Astrocyte of the cerebellum (primary cell): ENCODE measurements at regions not wholly inside any gene's neighbourhood (a gene's known extent, or its start where the extent isn't known, plus 50 kb on each side); places are given as distances from the start of the nearest gene placed in this dataset.

ENCODE experiments used
- DNase-seq: peaks from one replicate; pipeline ENCODE4 v3.0.0-alpha.2; 2011; ENCODE audit warnings: low read depth
- H3K4me3 ChIP-seq: 2 replicates; pipeline ENCODE4 v1.5.1; 2011; ENCODE audit warnings: mild to moderate bottlenecking, low read depth, low read length, moderate library complexity
- in situ Hi-C: cut with HindIII; loops from 2 replicates; pipeline ENCODE4 v1.10.0; 2017; ENCODE audit warnings: low sequenced_read_pairs
- TF ChIP-seq, protein P1 (sequence below): IDR thresholded peaks from 2 replicates; pipeline ENCODE4 v1.5.1; 2012; ENCODE audit warnings: low read length, low read depth, moderate library complexity, mild to moderate bottlenecking; ENCODE audit errors: missing control alignments

DNA sequence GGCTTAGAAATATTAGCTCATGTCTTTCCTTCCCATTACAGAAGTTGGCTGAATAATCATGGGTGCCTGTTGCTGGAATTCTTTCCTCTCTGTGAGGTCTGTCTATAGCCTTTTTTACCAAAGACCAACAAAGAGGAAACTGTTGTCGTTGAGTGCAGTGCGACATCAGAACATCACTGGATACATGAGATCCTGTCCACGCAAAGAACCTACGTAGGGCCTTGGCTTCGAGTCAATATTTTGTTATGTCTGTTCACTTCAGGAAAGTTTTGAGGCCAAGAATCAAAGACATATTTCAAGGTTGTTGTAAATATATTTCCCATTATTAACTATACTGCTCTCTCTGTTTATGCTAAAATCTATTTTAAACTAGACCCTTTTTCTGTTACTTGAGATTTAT is 101.5 kb upstream of the IL12A start:
- H3K4me3 ChIP-seq, result no peak overlapping the region
- in situ Hi-C loops, result no loop called here
- TF ChIP-seq, protein P1, sequence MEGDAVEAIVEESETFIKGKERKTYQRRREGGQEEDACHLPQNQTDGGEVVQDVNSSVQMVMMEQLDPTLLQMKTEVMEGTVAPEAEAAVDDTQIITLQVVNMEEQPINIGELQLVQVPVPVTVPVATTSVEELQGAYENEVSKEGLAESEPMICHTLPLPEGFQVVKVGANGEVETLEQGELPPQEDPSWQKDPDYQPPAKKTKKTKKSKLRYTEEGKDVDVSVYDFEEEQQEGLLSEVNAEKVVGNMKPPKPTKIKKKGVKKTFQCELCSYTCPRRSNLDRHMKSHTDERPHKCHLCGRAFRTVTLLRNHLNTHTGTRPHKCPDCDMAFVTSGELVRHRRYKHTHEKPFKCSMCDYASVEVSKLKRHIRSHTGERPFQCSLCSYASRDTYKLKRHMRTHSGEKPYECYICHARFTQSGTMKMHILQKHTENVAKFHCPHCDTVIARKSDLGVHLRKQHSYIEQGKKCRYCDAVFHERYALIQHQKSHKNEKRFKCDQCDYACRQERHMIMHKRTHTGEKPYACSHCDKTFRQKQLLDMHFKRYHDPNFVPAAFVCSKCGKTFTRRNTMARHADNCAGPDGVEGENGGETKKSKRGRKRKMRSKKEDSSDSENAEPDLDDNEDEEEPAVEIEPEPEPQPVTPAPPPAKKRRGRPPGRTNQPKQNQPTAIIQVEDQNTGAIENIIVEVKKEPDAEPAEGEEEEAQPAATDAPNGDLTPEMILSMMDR, result no peak
- no peak for DNase-seq

DNA sequence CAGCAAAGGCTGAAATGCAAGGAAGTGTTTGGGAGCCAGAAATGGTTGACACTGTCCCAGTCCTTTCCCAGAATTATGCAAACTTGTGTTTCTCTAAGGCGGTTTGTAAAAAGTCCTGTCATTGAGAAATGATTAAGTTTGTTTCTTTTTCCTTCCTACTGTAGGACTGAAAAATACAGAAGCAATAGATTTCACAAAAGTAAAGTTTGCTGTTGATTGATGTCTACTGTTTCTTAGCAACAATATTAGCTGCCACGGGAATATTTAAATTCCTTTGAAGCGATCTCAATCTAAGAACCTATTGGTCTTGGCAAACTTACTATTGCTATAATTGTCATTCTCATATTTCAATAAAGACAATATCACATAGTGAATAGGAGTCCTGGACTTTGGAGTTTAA is 100.7 kb upstream of the IL12A start:
- H3K4me3 ChIP-seq, result no peak overlapping the region
- in situ Hi-C loops, result no loop called here
- TF ChIP-seq, protein P1, result no peak
- no peak for DNase-seq

DNA sequence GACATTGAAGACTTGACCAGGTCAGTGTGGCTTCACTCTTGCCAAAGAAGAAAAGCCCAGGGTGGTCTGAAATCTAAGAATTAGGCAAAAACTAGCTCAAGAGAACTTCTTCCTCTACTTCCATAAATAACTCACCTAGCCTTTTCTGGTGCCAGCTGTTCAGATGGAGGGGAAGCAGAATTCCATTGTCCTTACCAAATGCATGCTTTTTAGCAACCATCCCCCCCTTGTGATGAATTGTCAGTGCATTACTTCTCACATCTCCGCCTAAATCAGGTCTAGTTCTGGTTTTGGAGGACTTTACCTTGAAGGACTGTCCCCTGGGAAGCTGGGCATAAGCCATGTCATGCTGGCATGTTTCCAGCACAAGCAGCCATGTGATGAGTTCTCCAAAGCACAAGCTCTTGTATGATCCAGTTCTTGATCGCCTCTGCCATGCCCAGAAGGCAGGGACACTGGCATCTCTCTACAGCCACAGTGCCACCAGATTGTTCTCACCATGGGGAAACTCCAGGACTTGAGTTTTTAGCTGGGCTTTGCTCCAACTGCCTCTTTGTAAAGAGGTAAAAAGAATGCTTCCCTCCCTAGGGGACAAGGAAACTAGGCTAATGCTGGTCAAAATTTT is 96.4 kb upstream of the IL12A start:
- no peak for DNase-seq
- TF ChIP-seq, protein P1, result no peak
- in situ Hi-C loops, result loop anchor here (5.0 kb wide), 1 partner anchor 100 kb away; no protein-coding TSS in a partner anchor
- H3K4me3 ChIP-seq, result no peak overlapping the region

DNA sequence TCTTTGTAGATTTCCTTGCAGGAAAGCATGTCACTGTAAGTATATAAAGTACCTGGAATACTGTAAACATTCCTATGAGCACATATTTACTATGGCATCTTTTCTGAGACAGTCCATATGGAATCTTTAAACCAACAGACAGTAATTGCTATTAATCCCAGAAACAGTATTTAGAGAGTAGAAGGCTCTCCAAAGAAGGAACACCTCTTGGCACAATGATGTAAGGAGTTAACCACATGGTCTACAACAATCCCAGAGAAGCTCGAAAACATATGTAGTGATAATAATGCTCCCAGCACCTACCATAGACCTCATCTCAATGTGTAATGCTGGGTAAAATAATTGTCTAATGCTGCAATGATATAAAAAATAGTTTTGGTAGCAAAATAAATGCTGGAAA is 95.8 kb upstream of the IL12A start:
- in situ Hi-C loops, result loop anchor here (5.0 kb wide), 1 partner anchor 100 kb away; no protein-coding TSS in a partner anchor
- DNase-seq, result no peak
- no peak overlapping the region for H3K4me3 ChIP-seq
- TF ChIP-seq, protein P1, result no peak

DNA sequence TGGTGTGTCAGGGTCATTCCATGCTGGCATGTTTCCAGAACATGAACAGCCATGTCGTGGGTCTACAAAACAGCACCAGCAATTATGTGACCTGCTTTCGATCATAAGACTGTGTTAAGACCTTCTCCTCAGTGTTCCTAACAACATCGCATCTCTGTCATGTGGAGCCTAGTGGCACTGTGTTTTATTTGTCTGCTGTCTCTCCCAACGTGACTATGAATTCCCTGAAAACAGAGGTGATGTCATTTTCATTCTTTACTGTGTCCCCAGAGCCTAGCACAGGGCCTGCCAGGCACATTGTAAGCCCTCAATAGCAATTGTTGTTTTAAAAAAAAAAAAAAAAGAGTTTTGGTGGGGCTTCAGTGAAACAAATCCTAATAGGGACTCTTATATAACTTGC is 94.2 kb upstream of the IL12A start:
- TF ChIP-seq, protein P1, result no peak
- in situ Hi-C loops, result loop anchor here (5.0 kb wide), 1 partner anchor 98 kb away; no protein-coding TSS in a partner anchor

DNA sequence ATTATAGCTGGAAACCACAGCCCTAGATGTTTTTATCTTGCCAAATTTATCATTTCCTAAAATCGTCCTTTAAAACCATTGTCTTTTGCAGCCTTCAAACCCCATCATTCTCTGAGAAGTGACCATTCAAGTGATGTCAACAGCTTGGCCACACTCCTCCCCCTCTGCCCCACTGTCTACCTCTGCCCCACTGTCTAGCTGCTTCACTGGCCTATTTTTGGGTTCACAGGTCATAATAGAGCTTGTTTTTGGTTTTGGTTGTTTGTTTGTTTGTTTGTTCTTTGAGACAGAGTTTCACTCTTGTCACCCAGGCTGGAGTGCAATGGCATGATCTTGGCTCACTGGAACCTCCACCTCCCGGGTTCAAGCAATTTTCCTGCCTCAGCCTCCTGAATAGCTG is 93.2 kb upstream of the IL12A start:
- in situ Hi-C loops, result no loop called here
- DNase-seq, result no peak

More for the DNA sequence above, 94.2 kb upstream of the IL12A start:
- no peak for DNase-seq
- no peak overlapping the region for H3K4me3 ChIP-seq

More for the DNA sequence above, 93.2 kb upstream of the IL12A start:
- TF ChIP-seq, protein P1, result no peak
- H3K4me3 ChIP-seq, result no peak overlapping the region
